ENCODE measurements at regions not wholly inside any gene's neighbourhood (a gene's known extent, or its start where the extent isn't known, plus 50 kb on each side); places are given as distances from the start of the nearest gene placed in this dataset.

DNA sequence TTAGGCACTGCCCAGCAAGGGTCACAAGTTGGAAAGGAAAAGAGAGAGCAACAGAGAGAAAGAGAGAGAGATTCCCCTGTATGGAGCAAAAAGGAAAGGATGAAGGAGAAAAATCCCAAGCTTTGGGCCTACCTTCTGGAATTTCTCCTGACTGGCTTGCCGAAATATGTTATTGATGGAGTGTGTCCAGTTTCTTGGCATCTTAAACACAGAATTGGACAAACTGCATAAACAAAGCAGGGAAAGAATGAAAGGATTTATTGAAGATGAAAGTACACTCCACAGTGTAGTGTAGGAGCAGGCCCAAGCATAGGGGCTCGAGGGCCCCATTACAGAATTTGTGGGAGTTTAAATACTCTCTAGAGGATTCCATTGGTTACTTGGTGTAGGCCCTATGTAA is 627.8 kb upstream of the CNTNAP2 start:
- TF ChIP-seq, protein P1, sequence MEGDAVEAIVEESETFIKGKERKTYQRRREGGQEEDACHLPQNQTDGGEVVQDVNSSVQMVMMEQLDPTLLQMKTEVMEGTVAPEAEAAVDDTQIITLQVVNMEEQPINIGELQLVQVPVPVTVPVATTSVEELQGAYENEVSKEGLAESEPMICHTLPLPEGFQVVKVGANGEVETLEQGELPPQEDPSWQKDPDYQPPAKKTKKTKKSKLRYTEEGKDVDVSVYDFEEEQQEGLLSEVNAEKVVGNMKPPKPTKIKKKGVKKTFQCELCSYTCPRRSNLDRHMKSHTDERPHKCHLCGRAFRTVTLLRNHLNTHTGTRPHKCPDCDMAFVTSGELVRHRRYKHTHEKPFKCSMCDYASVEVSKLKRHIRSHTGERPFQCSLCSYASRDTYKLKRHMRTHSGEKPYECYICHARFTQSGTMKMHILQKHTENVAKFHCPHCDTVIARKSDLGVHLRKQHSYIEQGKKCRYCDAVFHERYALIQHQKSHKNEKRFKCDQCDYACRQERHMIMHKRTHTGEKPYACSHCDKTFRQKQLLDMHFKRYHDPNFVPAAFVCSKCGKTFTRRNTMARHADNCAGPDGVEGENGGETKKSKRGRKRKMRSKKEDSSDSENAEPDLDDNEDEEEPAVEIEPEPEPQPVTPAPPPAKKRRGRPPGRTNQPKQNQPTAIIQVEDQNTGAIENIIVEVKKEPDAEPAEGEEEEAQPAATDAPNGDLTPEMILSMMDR (IDR thresholded peaks at IDR 0.05; ENCODE audit: low read depth, low read length, missing control alignments): no peak
- no peak for DNase-seq (ENCODE audit: extremely low read depth, low read depth)
- no peak overlapping the region for H3K4me3 ChIP-seq (replicated peaks; ENCODE audit: low read depth, low read length)

DNA sequence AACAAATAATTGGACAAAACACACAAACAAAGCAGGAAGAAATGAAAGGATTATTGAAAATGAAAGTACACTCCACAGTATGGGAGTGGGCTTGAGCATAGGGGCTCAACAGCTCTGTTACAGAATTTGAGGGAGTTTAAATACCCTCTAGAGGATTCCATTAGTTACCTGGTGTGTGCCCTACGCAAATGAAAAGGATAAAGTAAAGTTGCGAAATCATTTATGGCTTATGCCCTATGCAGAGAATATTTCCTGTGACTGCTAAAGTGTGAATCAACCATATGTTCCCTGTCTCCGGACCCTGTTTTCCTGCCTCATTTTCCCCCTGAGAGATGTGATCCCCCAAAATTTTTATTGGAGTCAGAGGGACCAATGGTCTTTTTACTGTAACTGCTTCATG is 634.6 kb upstream of the CNTNAP2 start:
- no peak overlapping the region for H3K4me3 ChIP-seq (replicated peaks; ENCODE audit: low read depth, low read length)
- DNase-seq (ENCODE audit: extremely low read depth, low read depth): no peak
- TF ChIP-seq, protein P1 (IDR thresholded peaks at IDR 0.05; ENCODE audit: low read depth, low read length, missing control alignments): no peak

DNA sequence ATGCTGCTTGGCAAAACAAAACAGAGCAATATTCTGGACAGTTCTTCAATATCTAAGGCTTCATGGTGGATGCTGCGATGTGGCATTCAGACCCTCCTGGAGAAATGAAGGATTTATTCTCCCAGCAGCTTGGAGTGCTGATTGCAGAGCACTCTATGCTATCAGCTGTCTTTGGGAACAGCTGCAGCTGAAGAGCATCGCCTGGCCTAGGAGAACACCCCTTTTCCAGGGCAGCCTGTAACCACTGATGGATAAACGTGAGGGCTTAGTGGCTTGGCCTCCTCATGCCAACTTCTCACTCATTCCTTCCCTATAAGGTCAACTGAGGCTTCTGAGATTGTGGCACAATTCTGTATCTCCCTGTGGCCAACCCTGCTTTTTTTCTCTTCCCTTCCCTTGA is 638.1 kb upstream of the CNTNAP2 start:
- no peak overlapping the region for H3K4me3 ChIP-seq (replicated peaks; ENCODE audit: low read depth, low read length)
- DNase-seq (ENCODE audit: extremely low read depth, low read depth): no peak
- TF ChIP-seq, protein P1 (IDR thresholded peaks at IDR 0.05; ENCODE audit: low read depth, low read length, missing control alignments): no peak

GRCh38 chr7:145474009-145474686 is 638.3 kb upstream of the TPK1 start:
- H3K4me3 ChIP-seq (replicated peaks; ENCODE audit: low read depth, low read length): no peak overlapping the region
- TF ChIP-seq, protein P1 (IDR thresholded peaks at IDR 0.05; ENCODE audit: low read depth, low read length, missing control alignments): no peak
- no peak for DNase-seq (ENCODE audit: extremely low read depth, low read depth)

DNA sequence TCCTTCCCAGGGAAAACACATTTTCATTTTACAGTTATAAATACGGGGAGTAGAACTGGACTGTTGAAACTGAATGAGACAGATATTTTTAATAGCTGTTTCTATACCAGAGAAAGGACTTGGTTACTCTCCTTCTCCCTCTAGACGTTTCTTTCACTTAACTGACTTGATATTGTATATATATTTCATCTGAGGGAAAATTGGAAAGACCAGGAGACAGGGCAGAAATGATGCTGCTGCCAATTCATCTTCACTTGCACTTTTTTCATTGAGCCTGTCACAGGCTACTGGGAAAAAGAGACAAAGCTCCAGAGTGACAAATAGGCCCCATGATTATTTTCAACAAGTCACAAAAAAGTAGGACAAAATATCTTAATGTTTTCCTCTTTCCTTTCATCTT is 636.0 kb upstream of the TPK1 start:
- H3K4me3 ChIP-seq (replicated peaks; ENCODE audit: low read depth, low read length): no peak overlapping the region
- TF ChIP-seq, protein P1 (IDR thresholded peaks at IDR 0.05; ENCODE audit: low read depth, low read length, missing control alignments): no peak
- DNase-seq (ENCODE audit: extremely low read depth, low read depth): no peak

DNA sequence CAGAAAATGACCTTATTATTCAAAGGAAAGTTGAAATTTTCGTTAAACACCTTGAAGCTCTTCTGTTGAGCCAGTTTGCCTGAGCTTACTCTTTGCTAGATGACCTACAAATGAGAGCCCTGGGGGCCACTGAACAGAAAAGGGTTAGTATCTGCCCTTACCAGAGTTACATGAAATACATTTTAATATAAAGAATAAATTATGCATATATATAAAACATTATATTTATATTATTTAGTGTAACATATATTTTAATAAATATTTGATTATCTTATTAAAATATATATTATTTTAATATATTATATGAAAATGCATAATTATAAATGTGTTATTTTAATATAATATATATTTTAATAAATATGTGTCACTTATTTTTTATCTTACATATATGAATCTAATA is 628.4 kb upstream of the TPK1 start:
- no peak for DNase-seq (ENCODE audit: extremely low read depth, low read depth)
- TF ChIP-seq, protein P1 (IDR thresholded peaks at IDR 0.05; ENCODE audit: low read depth, low read length, missing control alignments): no peak
- no peak overlapping the region for H3K4me3 ChIP-seq (replicated peaks; ENCODE audit: low read depth, low read length)

- TF ChIP-seq, protein P1 (IDR thresholded peaks at IDR 0.05; ENCODE audit: low read depth, low read length, missing control alignments): no peak
- no peak for DNase-seq (ENCODE audit: extremely low read depth, low read depth)
- H3K4me3 ChIP-seq (replicated peaks; ENCODE audit: low read depth, low read length): no peak overlapping the region
Measured at GRCh38 chr7:145462463-145462862, 626.6 kb upstream of the TPK1 start.

Measured in HFF-Myc (cell line).